ENCODE measurements at regions not wholly inside any gene's neighbourhood (a gene's known extent, or its start where the extent isn't known, plus 50 kb on each side); places are given as distances from the start of the nearest gene placed in this dataset.

- no peak overlapping the region for H3K9ac ChIP-seq
- no peak overlapping the region for H3K4me3 ChIP-seq
- peaks cover 29% of the 10 kb centered on the region for H4K20me1 ChIP-seq (ENCODE audit: low read depth)
- H3K27ac ChIP-seq, result no peak overlapping the region
- peaks cover 26% of the 10 kb centered on the region for H3K4me1 Mint-ChIP-seq
- H3K27ac Mint-ChIP-seq, result no peak overlapping the region
- TF ChIP-seq EZH2phosphoT487 (IDR thresholded peaks at IDR 0.05) (no peak), CTCF (IDR thresholded peaks at IDR 0.05) (no peak), EZH2 (IDR thresholded peaks at IDR 0.05) (no peak)
- H3K4me1 ChIP-seq, result peaks cover 25% of the 10 kb centered on the region
- DNase-seq (ENCODE audit: low spot score), result no peak
- H3K4me3 Mint-ChIP-seq, result no peak overlapping the region
- H2AFZ ChIP-seq (replicated peaks), result no peak overlapping the region
- H3K36me3 Mint-ChIP-seq, result peaks cover 15% of the 10 kb centered on the region
- H3K27me3 ChIP-seq, result no peaks in the 10 kb centered on the region
- H3K27me3 Mint-ChIP-seq (ENCODE audit: insufficient read depth, low read depth), result no peaks in the 10 kb centered on the region
- H3F3A ChIP-seq (ENCODE audit: low read depth), result no peaks in the 10 kb centered on the region
- no peaks in the 10 kb centered on the region for H3K9me3 Mint-ChIP-seq
- no peaks in the 10 kb centered on the region for H3K9me3 ChIP-seq (ENCODE audit: low read depth)
- H3K4me2 ChIP-seq, result no peak overlapping the region
- no peaks in the 10 kb centered on the region for H3K36me3 ChIP-seq
- peaks cover 3% of the 10 kb centered on the region for H3K79me2 ChIP-seq (ENCODE audit: low read depth)
Observed at GRCh38 chr3:159881208-159881607, 107.4 kb upstream of the IL12A start.

GRCh38 chr3:159881828-159882309, 106.8 kb upstream of the IL12A start:
- no peaks in the 10 kb centered on the region for H3F3A ChIP-seq (ENCODE audit: low read depth)
- H3K9ac ChIP-seq, result no peak overlapping the region
- Mint-ChIP-seq H3K9me3 (no peaks in the 10 kb centered on the region), H3K36me3 (peaks cover 17% of the 10 kb centered on the region), H3K4me1 (peaks cover 26% of the 10 kb centered on the region), H3K27me3 (ENCODE audit: insufficient read depth, low read depth) (no peaks in the 10 kb centered on the region), H3K27ac (no peak overlapping the region), H3K4me3 (no peak overlapping the region)
- peaks cover 29% of the 10 kb centered on the region for H4K20me1 ChIP-seq (ENCODE audit: low read depth)
- H3K79me2 ChIP-seq (ENCODE audit: low read depth), result peaks cover 3% of the 10 kb centered on the region
- H2AFZ ChIP-seq (replicated peaks), result no peak overlapping the region
- H3K36me3 ChIP-seq, result no peaks in the 10 kb centered on the region
- no peak for DNase-seq (ENCODE audit: low spot score)
- H3K4me1 ChIP-seq, result peaks cover 25% of the 10 kb centered on the region
- H3K27ac ChIP-seq, result no peak overlapping the region
- no peak overlapping the region for H3K4me2 ChIP-seq
- TF ChIP-seq EZH2 (IDR thresholded peaks at IDR 0.05) (no peak), CTCF (IDR thresholded peaks at IDR 0.05) (no peak), EZH2phosphoT487 (IDR thresholded peaks at IDR 0.05) (no peak)
- H3K9me3 ChIP-seq (ENCODE audit: low read depth), result no peaks in the 10 kb centered on the region
- no peaks in the 10 kb centered on the region for H3K27me3 ChIP-seq
- no peak overlapping the region for H3K4me3 ChIP-seq

DNA sequence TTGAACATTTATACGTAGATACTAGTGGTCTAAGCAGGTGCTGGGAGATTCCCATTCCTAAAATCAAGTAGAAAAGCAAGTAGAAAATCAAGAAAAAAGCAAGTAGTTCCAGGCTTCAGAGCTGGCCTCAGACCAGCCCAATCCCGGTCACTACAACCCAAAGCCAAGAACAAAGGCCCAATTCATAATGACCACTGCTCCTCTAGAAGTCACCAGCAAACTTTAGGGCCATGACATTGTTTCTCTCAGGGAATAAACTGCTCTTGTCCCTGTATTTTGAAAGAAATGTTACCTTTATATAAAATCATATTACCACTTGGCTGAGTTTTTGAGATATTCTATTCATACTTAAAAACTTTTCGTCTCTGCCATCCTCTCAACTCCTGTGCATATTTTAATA, 106.3 kb upstream of the IL12A start:
- Histone ChIP-seq H4K20me1 (ENCODE audit: low read depth) (peaks cover 29% of the 10 kb centered on the region), H3K4me2 (no peak overlapping the region), H3K4me1 (peaks cover 25% of the 10 kb centered on the region), H3K9ac (no peak overlapping the region), H3K9me3 (ENCODE audit: low read depth) (no peaks in the 10 kb centered on the region), H3K36me3 (no peaks in the 10 kb centered on the region), H3K27me3 (no peaks in the 10 kb centered on the region), H3K79me2 (ENCODE audit: low read depth) (peaks cover 3% of the 10 kb centered on the region), H3K4me3 (no peak overlapping the region), H3K27ac (no peak overlapping the region), H3F3A (ENCODE audit: low read depth) (no peaks in the 10 kb centered on the region), H2AFZ (replicated peaks) (no peak overlapping the region)
- Mint-ChIP-seq H3K27ac (no peak overlapping the region), H3K4me3 (no peak overlapping the region), H3K27me3 (ENCODE audit: insufficient read depth, low read depth) (no peaks in the 10 kb centered on the region), H3K4me1 (peaks cover 26% of the 10 kb centered on the region), H3K36me3 (peaks cover 18% of the 10 kb centered on the region), H3K9me3 (no peaks in the 10 kb centered on the region)
- no peak for DNase-seq (ENCODE audit: low spot score)
- TF ChIP-seq EZH2phosphoT487 (IDR thresholded peaks at IDR 0.05) (no peak), CTCF (IDR thresholded peaks at IDR 0.05) (no peak), EZH2 (IDR thresholded peaks at IDR 0.05) (no peak)
